ENCODE measurements at regions not wholly inside any gene's neighbourhood (a gene's known extent, or its start where the extent isn't known, plus 50 kb on each side); places are given as distances from the start of the nearest gene placed in this dataset.

DNA sequence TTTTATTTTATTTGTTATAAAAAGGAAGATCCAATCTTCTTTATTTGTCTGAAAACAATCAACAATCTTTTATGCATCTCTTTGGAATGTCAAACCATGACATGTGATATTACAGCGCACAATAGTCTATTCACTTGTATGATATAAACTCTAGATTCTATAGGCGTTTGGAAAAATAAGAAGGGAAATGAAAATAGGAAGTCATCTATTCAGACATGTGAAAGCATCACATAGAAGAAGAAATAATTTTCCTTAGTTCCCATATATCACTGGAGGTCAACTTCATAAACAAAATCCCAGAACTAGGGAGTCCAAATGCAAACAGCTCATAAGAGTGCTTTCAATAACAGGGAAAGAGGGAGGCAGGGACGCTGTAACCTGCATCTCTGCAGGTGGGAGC, 139.5 kb upstream of the RASGEF1B start:
- H3K23me2 ChIP-seq (ENCODE audit: low read depth, low read length) = no peaks in the 10 kb centered on the region
- no peak overlapping the region for H2AFZ ChIP-seq (ENCODE audit: low read length)
- no peak overlapping the region for H2BK5ac ChIP-seq (ENCODE audit: low read depth, low read length)
- no peak overlapping the region for H2AK5ac ChIP-seq (ENCODE audit: low read depth, low read length)
- H2BK20ac ChIP-seq (ENCODE audit: low read length) = no peak overlapping the region
- H2BK12ac ChIP-seq (ENCODE audit: low read depth, low read length) = no peak overlapping the region
- H3K4ac ChIP-seq (replicated peaks; ENCODE audit: insufficient read length, low read depth, low read length) = no peak overlapping the region
- H4K91ac ChIP-seq (replicated peaks; ENCODE audit: insufficient read length, low read length) = no peak overlapping the region
- H4K5ac ChIP-seq (ENCODE audit: insufficient read length, low read depth, low read length) = no peak overlapping the region
- H3K4me3 ChIP-seq (ENCODE audit: extremely low read depth in 1 of 4, insufficient read depth in 2 of 4, low read depth in 3 of 4, low read length in 4 of 4) = no peak overlapping the region
- ChIA-PET POLR2A (ENCODE audit: partially characterized antibody) (no interaction called here), CTCF (ENCODE audit: partially characterized antibody) (no interaction called here)
- H3K79me1 ChIP-seq (ENCODE audit: low read depth, low read length) = no peaks in the 10 kb centered on the region
- no peak for DNase-seq (ENCODE audit: low read depth in 1 of 2, low spot score in 2 of 2)
- no peak for FAIRE-seq
- H3K4me1 ChIP-seq (replicated peaks in 1 of 4; ENCODE audit: control insufficient read depth in 3 of 4, insufficient read depth in 4 of 4, low read length in 3 of 4) = peaks cover 0 to 3% (median 0%) of the 10 kb centered on the region in 4 experiments; a peak in 1 of 7 replicates
- no peak overlapping the region for H2BK120ac ChIP-seq (replicated peaks; ENCODE audit: low read depth, low read length)
- no peak overlapping the region for H3K9ac ChIP-seq (replicated peaks in 1 of 4; ENCODE audit: extremely low read depth in 1 of 4, low read depth in 3 of 4, low read length in 3 of 4)
- no peak overlapping the region for H3K23ac ChIP-seq (ENCODE audit: insufficient read length)
- H3K27me3 ChIP-seq (replicated peaks in 1 of 4; ENCODE audit: control insufficient read depth in 3 of 4, extremely low read depth in 1 of 4, insufficient read depth in 3 of 4, low read length in 3 of 4) = no peaks in the 10 kb centered on the region
- no peaks in the 10 kb centered on the region for H3K9me3 ChIP-seq (ENCODE audit: insufficient read depth in 2 of 2, low read depth in 1 of 2, low read length in 1 of 2)
- H3K56ac ChIP-seq (replicated peaks; ENCODE audit: insufficient read length, low read depth, low read length) = no peak overlapping the region
- H4K20me1 ChIP-seq (replicated peaks in 1 of 2; ENCODE audit: control insufficient read depth in 1 of 2, insufficient read depth in 2 of 2, low read length in 2 of 2) = no peaks in the 10 kb centered on the region
- no peak overlapping the region for H4K8ac ChIP-seq (ENCODE audit: extremely low read depth, insufficient read depth, low read length)
- no peaks in the 10 kb centered on the region for H3K36me3 ChIP-seq (ENCODE audit: control insufficient read depth in 2 of 4, insufficient read depth in 4 of 4, low read length in 3 of 4)
- H3K79me2 ChIP-seq (ENCODE audit: control insufficient read depth in 1 of 2, insufficient read depth in 2 of 2, low read length in 2 of 2) = no peaks in the 10 kb centered on the region
- H3K14ac ChIP-seq (ENCODE audit: insufficient read length) = no peak overlapping the region
- no peak overlapping the region for H3K27ac ChIP-seq (ENCODE audit: low read depth, low read length)
- no peak overlapping the region for H3K4me2 ChIP-seq (ENCODE audit: insufficient read depth in 1 of 2, low read depth in 2 of 2, low read length in 2 of 2)
- H3K18ac ChIP-seq (ENCODE audit: extremely low read depth, low read length) = no peak overlapping the region
- WGBS, 2 experiments (ENCODE audit: extremely low coverage in 1 of 2, insufficient coverage in 1 of 2, insufficient read length in 1 of 2, insufficient replicate concordance in 2 of 2, low coverage in 1 of 2, low lambda C conversion rate in 2 of 2, missing lambda C conversion rate in 1 of 2) = 85% methylated on average over 3 of the region's 3 CpGs; no CpG with 5 or more reads in 1 of the 2 experiments
- no peak overlapping the region for H2BK15ac ChIP-seq (ENCODE audit: low read length)
- TF ChIP-seq RNF2 (IDR thresholded peaks at IDR 0.05; ENCODE audit: borderline replicate concordance, low read depth, low read length, missing control alignments, poor library complexity, severe bottlenecking) (no peak), PHF8 (conservative IDR thresholded peaks at IDR 0.05; ENCODE audit: low read depth, low read length) (no peak)

Data from H1 (cell line).